Spleen (tissue), 11 donors: ENCODE measurements at regions not wholly inside any gene's neighbourhood (a gene's known extent, or its start where the extent isn't known, plus 50 kb on each side); places are given as distances from the start of the nearest gene placed in this dataset.

Experiments used
- DNase-seq: peaks from one replicate; pipeline ENCODE4 v3.0.0-alpha.2; 2020
- H3K27ac ChIP-seq, 8 donors: fragments of 200-600 bp; sonication (generic) in 7 of 8; 1 replicate in 4 of 8; 2 replicates in 4 of 8; pipeline versions ENCODE4 v1.5.0 to v1.8.0; 2016 to 2021; ENCODE audit warnings: inconsistent platforms in 4 of 8, mild to moderate bottlenecking in 4 of 8, moderate library complexity in 1 of 8
- H3K27me3 ChIP-seq, 7 donors: fragments of 200-600 bp; sonication (generic) in 6 of 7; replicated peaks in 1 of 7; 1 replicate in 4 of 7; 2 replicates in 3 of 7; pipeline versions ENCODE4 v1.5.0 to v1.8.0; 2016 to 2021; ENCODE audit warnings: inconsistent platforms in 3 of 7, mild to moderate bottlenecking in 1 of 7
- H3K36me3 ChIP-seq, 6 donors: fragments of 200-600 bp; sonication (generic) in 5 of 6; 1 replicate in 4 of 6; 2 replicates in 2 of 6; pipeline versions ENCODE4 v1.5.0 to v1.8.0; 2016 to 2021; ENCODE audit warnings: inconsistent platforms in 2 of 6
- H3K4me1 ChIP-seq, 6 donors: fragments of 200-600 bp; sonication (generic) in 5 of 6; 1 replicate in 3 of 6; 2 replicates in 3 of 6; pipeline versions ENCODE4 v1.5.0 to v1.8.0; 2016 to 2021; ENCODE audit warnings: inconsistent platforms in 3 of 6
- H3K4me3 ChIP-seq, 8 donors: fragments of 200-600 bp; sonication (generic) in 7 of 8; 1 replicate in 4 of 8; 2 replicates in 4 of 8; pipeline versions ENCODE4 v1.5.0 to v1.8.0; 2016 to 2021; ENCODE audit warnings: inconsistent platforms in 4 of 8, mild to moderate bottlenecking in 4 of 8, moderate library complexity in 2 of 8
- H3K9me3 ChIP-seq, 8 donors: fragments of 200-600 bp; sonication (generic) in 7 of 8; 1 replicate in 4 of 8; 2 replicates in 4 of 8; pipeline versions ENCODE4 v1.5.0 to v1.8.0; 2016 to 2021; ENCODE audit warnings: inconsistent platforms in 4 of 8
- CTCF ChIP-seq, 11 experiments: fragments of 200-600 bp in 7 of 11; fragments of 450-650 bp in 4 of 11; sonication (generic) in 4 of 11; IDR thresholded peaks in 8 of 11; conservative IDR thresholded peaks in 3 of 11; 1 replicate in 7 of 11; 2 replicates in 4 of 11; pipeline versions ENCODE4 v1.4.0 to v1.8.0; 2016 to 2021; ENCODE audit warnings: antibody characterized with exemption in 11 of 11, inconsistent platforms in 4 of 11, mild to moderate bottlenecking in 1 of 11
- POLR2A ChIP-seq, 3 donors: fragments of 450-650 bp; IDR thresholded peaks; one replicate each; pipeline ENCODE4 v1.5.1; 2017; ENCODE audit warnings: antibody characterized with exemption in 3 of 3, mild to moderate bottlenecking in 1 of 3
- POLR2AphosphoS5 ChIP-seq, 3 donors: sonication (generic); formaldehyde crosslinking; IDR thresholded peaks; one replicate each; pipeline ENCODE4 v1.5.1; 2017; ENCODE audit warnings: antibody characterized with exemption in 3 of 3
- WGBS, 5 donors: extraction: QIAGEN DNeasy Blood & Tissue Kit in 3 of 5; methylation state at CpG; one replicate each; pipeline versions ENCODE4 v1.1.5 to v1.1.7; 2013 to 2018; 5-methylcytosine and 5-hydroxymethylcytosine counted together
- intact Hi-C: fragments of 100-400 bp; cut with DNase I; formaldehyde crosslinking; loops from one replicate; pipeline ENCODE4 v1.15.0; 2023; ENCODE audit warnings: low total_unique reads
- donor health status: healthy with polysubstance abuse.
- donor health status: DM: no; HTN: no; CAD: no; lungs with moderate emphysema.
- donor health status: DM: no; HTN: no; CAD: no.
- donor health status: Bipolar disorder and iron deficiency.
- donor health status: healthy.
- donor health status: DM: no; HTN: no; CAD: no.
- donor health status: DM: yes; HTN: yes; CAD: no.

GRCh38 chr13:59522652-59523051 lies 641.1 kb downstream of the DIAPH3 start:
- Histone ChIP-seq H3K36me3 (no peaks in the 10 kb centered on the region), H3K27ac (no peak overlapping the region), H3K4me3 (no peak overlapping the region), H3K4me1 (no peaks in the 10 kb centered on the region), H3K9me3 (no peaks in the 10 kb centered on the region), H3K27me3 (no peaks in the 10 kb centered on the region)
- no peak for TF ChIP-seq POLR2A (IDR thresholded peaks at IDR 0.05)
- intact Hi-C loops, result no loop called here
- DNase-seq, result no peak

GRCh38 chr13:59527500-59527899 lies 636.2 kb downstream of the DIAPH3 start:
- H3K4me3 ChIP-seq, result no peak overlapping the region
- H3K36me3 ChIP-seq, result no peaks in the 10 kb centered on the region
- intact Hi-C loops, result no loop called here
- 56 to 79% (median 76%) methylated on average over 3 of the region's 3 CpGs for WGBS, 5 donors
- no peak for DNase-seq
- H3K27me3 ChIP-seq, result no peaks in the 10 kb centered on the region
- H3K27ac ChIP-seq, result no peak overlapping the region
- H3K4me1 ChIP-seq, result peaks cover 0 to 17% (median 14%) of the 10 kb centered on the region in 6 donors
- no peak for TF ChIP-seq CTCF (IDR thresholded peaks at IDR 0.05 in 8 of 11, conservative IDR thresholded peaks at IDR 0.05 in 3 of 11)
- no peak for TF ChIP-seq POLR2A (IDR thresholded peaks at IDR 0.05)
- no peak for TF ChIP-seq POLR2AphosphoS5 (IDR thresholded peaks at IDR 0.05)
- H3K9me3 ChIP-seq, result no peaks in the 10 kb centered on the region

- no peak for TF ChIP-seq POLR2A (IDR thresholded peaks at IDR 0.05)
- TF ChIP-seq POLR2AphosphoS5 (IDR thresholded peaks at IDR 0.05), result peak in 1 of 3 donors; percentile 72
- H3K9me3 ChIP-seq, result no peaks in the 10 kb centered on the region
- H3K27me3 ChIP-seq, result no peaks in the 10 kb centered on the region
- intact Hi-C loops, result no loop called here
- WGBS, 5 donors, result 9 to 14% (median 10%) methylated on average over 9 of the region's 9 CpGs
- DNase-seq, result peak; percentile 82
- no peaks in the 10 kb centered on the region for H3K36me3 ChIP-seq
- H3K4me3 ChIP-seq, result no peak overlapping the region
- H3K4me1 ChIP-seq, result peaks cover 0 to 19% (median 14%) of the 10 kb centered on the region in 6 donors
- peak overlapping the region in 7 of 8 donors; percentile 53 to 74 (median 63) for H3K27ac ChIP-seq
Measured at GRCh38 chr13:59531571-59532091, 632.1 kb downstream of the DIAPH3 start.

- TF ChIP-seq POLR2A (IDR thresholded peaks at IDR 0.05) (no peak), CTCF (IDR thresholded peaks at IDR 0.05 in 8 of 11, conservative IDR thresholded peaks at IDR 0.05 in 3 of 11) (no peak), POLR2AphosphoS5 (IDR thresholded peaks at IDR 0.05) (no peak)
- Histone ChIP-seq H3K9me3 (no peaks in the 10 kb centered on the region), H3K4me3 (no peak overlapping the region), H3K4me1 (peaks cover 0 to 19% (median 14%) of the 10 kb centered on the region in 6 donors), H3K27me3 (no peaks in the 10 kb centered on the region), H3K27ac (peak overlapping the region in 7 of 8 donors; percentile 53 to 74 (median 63)), H3K36me3 (no peaks in the 10 kb centered on the region)
- 85 to 92% (median 91%) methylated on average over 2 of the region's 2 CpGs for WGBS, 5 donors
- DNase-seq, result no peak
- intact Hi-C loops, result no loop called here
Measured at GRCh38 chr13:59532405-59532804, 631.3 kb downstream of the DIAPH3 start.

GRCh38 chr13:59533561-59534555 lies 629.9 kb downstream of the DIAPH3 start:
- WGBS, 5 donors, result 74 to 90% (median 82%) methylated on average over 3 of the region's 3 CpGs
- Histone ChIP-seq H3K4me1 (peaks cover 0 to 19% (median 14%) of the 10 kb centered on the region in 6 donors), H3K9me3 (no peaks in the 10 kb centered on the region), H3K4me3 (no peak overlapping the region), H3K27me3 (no peaks in the 10 kb centered on the region), H3K27ac (peak overlapping the region in 4 of 8 donors; percentile 53 to 74 (median 63)), H3K36me3 (no peaks in the 10 kb centered on the region)
- TF ChIP-seq POLR2A (IDR thresholded peaks at IDR 0.05) (no peak), POLR2AphosphoS5 (IDR thresholded peaks at IDR 0.05) (no peak), CTCF (IDR thresholded peaks at IDR 0.05 in 8 of 11, conservative IDR thresholded peaks at IDR 0.05 in 3 of 11) (no peak)
- no peak for DNase-seq
- intact Hi-C loops, result no loop called here
